Stimulated activated CD8-positive, alpha-beta memory T cell treated with anti-CD3 and anti-CD28 coated beads, Interleukin-4, amount 100 ng/mL, for 48 hours (primary cell): ENCODE measurements at regions not wholly inside any gene's neighbourhood (a gene's known extent, or its start where the extent isn't known, plus 50 kb on each side); places are given as distances from the start of the nearest gene placed in this dataset.
"Not testable (repeated sequence)": the region's sequence is repeated elsewhere in the genome, so short reads cannot be mapped to it uniquely, and the experiment has no call there.

Source experiments
- DNase-seq: peaks from one replicate; pipeline ENCODE4 v3.0.0-alpha.2; 2020

GRCh38 chr21:35274923-35275322, 225.8 kb upstream of the RUNX1 start:
- DNase-seq, result no peak

- DNase-seq, result no peak
Measured at GRCh38 chr21:35274090-35274489, 225.0 kb upstream of the RUNX1 start.

GRCh38 chr21:35273333-35273732, 224.2 kb upstream of the RUNX1 start:
- no peak for DNase-seq

- DNase-seq, result not testable (repeated sequence)
Measured at GRCh38 chr21:35271344-35272118, 222.4 kb upstream of the RUNX1 start.

GRCh38 chr21:35268817-35269216, 219.7 kb upstream of the RUNX1 start:
- DNase-seq, result no peak

GRCh38 chr21:35268261-35268660, 219.2 kb upstream of the RUNX1 start:
- no peak for DNase-seq

- DNase-seq, result no peak
Measured at GRCh38 chr21:35266546-35266945, 217.4 kb upstream of the RUNX1 start.

- DNase-seq, result no peak
Measured at GRCh38 chr21:35265170-35265877, 216.2 kb upstream of the RUNX1 start.

- no peak for DNase-seq
Measured at GRCh38 chr21:35259457-35259856, 210.4 kb upstream of the RUNX1 start.

GRCh38 chr21:35258521-35258920, 209.4 kb upstream of the RUNX1 start:
- DNase-seq, result no peak

- no peak for DNase-seq
Measured at GRCh38 chr21:35257413-35257812, 208.3 kb upstream of the RUNX1 start.

GRCh38 chr21:35256468-35256988, 207.4 kb upstream of the RUNX1 start:
- DNase-seq, result no peak

- DNase-seq, result no peak
Measured at GRCh38 chr21:35254765-35255138, 205.7 kb upstream of the RUNX1 start.

GRCh38 chr21:35254006-35254764, 205.1 kb upstream of the RUNX1 start:
- DNase-seq, result no peak

- no peak for DNase-seq
Measured at GRCh38 chr21:35252831-35253230, 203.7 kb upstream of the RUNX1 start.

- no peak for DNase-seq
Measured at GRCh38 chr21:35249636-35250035, 200.5 kb upstream of the RUNX1 start.

- no peak for DNase-seq
Measured at GRCh38 chr21:35245879-35246278, 196.8 kb upstream of the RUNX1 start.

- DNase-seq, result no peak
Measured at GRCh38 chr21:35244514-35244913, 195.4 kb upstream of the RUNX1 start.

GRCh38 chr21:35243171-35243570, 194.1 kb upstream of the RUNX1 start:
- no peak for DNase-seq

GRCh38 chr21:35239811-35240219, 190.7 kb upstream of the RUNX1 start:
- DNase-seq, result no peak

- DNase-seq, result no peak
Measured at GRCh38 chr21:35238119-35238518, 189.0 kb upstream of the RUNX1 start.

GRCh38 chr21:35237287-35237686, 188.2 kb upstream of the RUNX1 start:
- no peak for DNase-seq

- DNase-seq, result no peak
Measured at GRCh38 chr21:35236090-35236489, 187.0 kb upstream of the RUNX1 start.

- no peak for DNase-seq
Measured at GRCh38 chr21:35234725-35235124, 185.6 kb upstream of the RUNX1 start.
